Body of pancreas (tissue), 4 donors: ENCODE measurements at regions not wholly inside any gene's neighbourhood (a gene's known extent, or its start where the extent isn't known, plus 50 kb on each side); places are given as distances from the start of the nearest gene placed in this dataset.

Source experiments
- ATAC-seq: fragments of 150-250 bp; one replicate; pipeline ENCODE4 v1.9.1; 2016
- DNase-seq, 4 donors: peaks; one replicate each; pipeline ENCODE4 v3.0.0-alpha.2; 2019
- H3K27ac ChIP-seq, 4 donors: fragments of 200-600 bp; sonication (generic); 1 replicate in 3 of 4; 2 replicates in 1 of 4; pipeline versions ENCODE4 v1.5.1 to v1.6.1; 2016 to 2019; ENCODE audit warnings: mild to moderate bottlenecking in 1 of 4, mixed read lengths in 1 of 4, moderate library complexity in 1 of 4
- H3K27me3 ChIP-seq, 2 donors: fragments of 200-600 bp; sonication (generic); one replicate each; pipeline ENCODE4 v1.6.0; 2016; ENCODE audit warnings: mild to moderate bottlenecking in 1 of 2
- H3K36me3 ChIP-seq, 2 donors: fragments of 200-600 bp; sonication (generic); replicated peaks in 1 of 2; 2 replicates each; pipeline ENCODE4 v1.5.1; 2016; ENCODE audit warnings: low read depth in 2 of 2; ENCODE audit not compliant: insufficient read depth in 1 of 2
- H3K4me1 ChIP-seq: fragments of 200-600 bp; sonication (generic); one replicate; pipeline ENCODE4 v1.6.0; 2016
- H3K4me3 ChIP-seq, 2 donors: fragments of 200-600 bp; sonication (generic); 1 replicate in 1 of 2; 2 replicates in 1 of 2; pipeline ENCODE4 v1.5.1; 2016 to 2019
- H3K9me3 ChIP-seq, 3 donors: fragments of 200-600 bp; sonication (generic); 1 replicate in 2 of 3; 2 replicates in 1 of 3; pipeline ENCODE4 v1.5.1; 2016
- POLR2A ChIP-seq, 3 donors: fragments of 450-650 bp; IDR thresholded peaks; one replicate each; pipeline ENCODE4 v1.6.1; 2016; ENCODE audit warnings: antibody characterized with exemption in 3 of 3, mild to moderate bottlenecking in 2 of 3
- WGBS, 2 donors: methylation state at CpG; one replicate each; pipeline ENCODE4 v1.1.5; 2017; 5-methylcytosine and 5-hydroxymethylcytosine counted together
- intact Hi-C: fragments of 100-400 bp; cut with DNase I; formaldehyde crosslinking; loops from one replicate; pipeline ENCODE4 v1.15.1; 2023
- TF ChIP-seq, protein P1 (sequence below), 7 experiments: fragments of 450-650 bp in 4 of 7; fragments of 200-600 bp in 3 of 7; sonication (generic) in 3 of 7; IDR thresholded peaks; one replicate each; pipeline ENCODE4 v1.5.1; 2016 to 2019; ENCODE audit warnings: antibody characterized with exemption in 7 of 7

DNA sequence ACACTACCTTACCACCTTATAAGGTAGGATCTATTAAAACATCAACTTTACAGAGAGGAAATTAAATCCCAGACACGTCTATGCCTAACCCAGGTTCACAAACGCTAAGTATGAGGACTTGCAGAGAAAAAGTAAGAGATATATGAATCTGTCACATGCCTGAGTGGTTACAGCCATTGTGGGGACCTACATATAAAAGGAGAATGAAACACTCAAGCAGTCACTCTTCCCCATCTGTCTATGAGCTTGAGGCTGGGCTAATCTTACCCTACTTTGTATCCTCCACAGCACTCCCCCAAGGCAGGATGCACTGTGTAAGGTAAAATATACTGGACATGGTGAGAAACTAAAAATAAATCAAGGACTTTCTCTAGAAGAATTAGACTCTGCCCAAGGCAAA lies 339.9 kb downstream of the HNRNPD start:
- no peak for DNase-seq
- no peak overlapping the region for H3K4me3 ChIP-seq
- H3K9me3 ChIP-seq = no peaks in the 10 kb centered on the region
- no peak for ATAC-seq
- H3K36me3 ChIP-seq = no peaks in the 10 kb centered on the region
- no peak overlapping the region for H3K27ac ChIP-seq
- intact Hi-C loops = no loop called here
- no peaks in the 10 kb centered on the region for H3K27me3 ChIP-seq
- no peaks in the 10 kb centered on the region for H3K4me1 ChIP-seq
- TF ChIP-seq, protein P1, sequence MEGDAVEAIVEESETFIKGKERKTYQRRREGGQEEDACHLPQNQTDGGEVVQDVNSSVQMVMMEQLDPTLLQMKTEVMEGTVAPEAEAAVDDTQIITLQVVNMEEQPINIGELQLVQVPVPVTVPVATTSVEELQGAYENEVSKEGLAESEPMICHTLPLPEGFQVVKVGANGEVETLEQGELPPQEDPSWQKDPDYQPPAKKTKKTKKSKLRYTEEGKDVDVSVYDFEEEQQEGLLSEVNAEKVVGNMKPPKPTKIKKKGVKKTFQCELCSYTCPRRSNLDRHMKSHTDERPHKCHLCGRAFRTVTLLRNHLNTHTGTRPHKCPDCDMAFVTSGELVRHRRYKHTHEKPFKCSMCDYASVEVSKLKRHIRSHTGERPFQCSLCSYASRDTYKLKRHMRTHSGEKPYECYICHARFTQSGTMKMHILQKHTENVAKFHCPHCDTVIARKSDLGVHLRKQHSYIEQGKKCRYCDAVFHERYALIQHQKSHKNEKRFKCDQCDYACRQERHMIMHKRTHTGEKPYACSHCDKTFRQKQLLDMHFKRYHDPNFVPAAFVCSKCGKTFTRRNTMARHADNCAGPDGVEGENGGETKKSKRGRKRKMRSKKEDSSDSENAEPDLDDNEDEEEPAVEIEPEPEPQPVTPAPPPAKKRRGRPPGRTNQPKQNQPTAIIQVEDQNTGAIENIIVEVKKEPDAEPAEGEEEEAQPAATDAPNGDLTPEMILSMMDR (IDR thresholded peaks at IDR 0.05) = no peak
- TF ChIP-seq POLR2A (IDR thresholded peaks at IDR 0.05) = no peak
- WGBS, 2 donors = 40 to 47% methylated on average over 2 of the region's 2 CpGs

DNA sequence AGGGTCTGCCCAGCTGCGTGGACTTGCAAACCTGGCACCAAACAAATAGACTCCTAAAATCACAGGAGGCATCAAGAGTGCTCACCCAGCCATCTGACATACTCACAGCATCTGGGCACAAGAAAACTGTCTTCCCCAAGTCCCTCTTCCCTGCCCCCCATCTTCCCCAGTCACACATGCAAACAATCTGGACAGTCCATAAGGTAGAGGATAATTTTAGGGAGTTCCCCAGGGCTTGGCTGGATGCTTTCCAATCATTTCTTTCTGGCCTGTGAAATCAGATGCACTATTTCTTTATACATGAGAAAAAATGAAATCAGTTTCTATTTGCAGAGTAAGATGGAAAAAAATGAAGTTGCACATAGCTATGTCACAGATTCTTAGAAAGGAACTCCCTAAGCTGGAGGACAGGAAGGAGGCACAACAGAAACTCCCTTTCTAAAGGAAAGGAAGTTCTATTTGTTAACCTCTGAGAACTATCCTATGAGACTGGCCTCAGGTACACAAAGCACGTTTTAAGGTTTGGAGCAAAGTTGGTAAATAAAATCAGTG lies 342.3 kb downstream of the HNRNPD start:
- H3K36me3 ChIP-seq = no peaks in the 10 kb centered on the region
- no peak overlapping the region for H3K4me3 ChIP-seq
- 45 to 53% methylated on average over 2 of the region's 2 CpGs for WGBS, 2 donors
- H3K27ac ChIP-seq = no peak overlapping the region
- H3K9me3 ChIP-seq = no peaks in the 10 kb centered on the region
- intact Hi-C loops = no loop called here
- no peaks in the 10 kb centered on the region for H3K4me1 ChIP-seq
- DNase-seq (no peak), ATAC-seq (no peak)
- TF ChIP-seq, protein P1 (IDR thresholded peaks at IDR 0.05) = no peak
- no peak for TF ChIP-seq POLR2A (IDR thresholded peaks at IDR 0.05)
- no peaks in the 10 kb centered on the region for H3K27me3 ChIP-seq

DNA sequence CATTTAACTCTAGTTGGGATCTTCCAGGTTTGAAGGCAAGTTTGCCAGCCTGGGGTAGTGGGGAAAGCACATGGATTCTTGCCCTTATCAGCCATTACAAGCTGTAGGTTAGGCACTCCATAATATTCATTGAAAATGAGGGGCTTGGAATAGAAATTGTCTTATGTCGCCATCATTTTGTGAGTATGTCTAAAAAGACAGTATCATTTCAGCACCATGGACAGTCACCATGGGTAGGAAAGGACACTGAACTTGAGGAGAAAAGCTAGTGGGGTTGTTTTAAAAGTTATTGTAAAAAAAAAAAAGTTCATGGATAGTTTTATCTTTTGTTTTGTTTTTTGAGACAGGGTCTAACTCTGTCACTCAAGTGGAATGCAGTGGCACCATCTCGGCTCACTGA lies 356.1 kb downstream of the HNRNPD start:
- H3K4me3 ChIP-seq = no peak overlapping the region
- intact Hi-C loops = no loop called here
- no peaks in the 10 kb centered on the region for H3K36me3 ChIP-seq
- TF ChIP-seq, protein P1 (IDR thresholded peaks at IDR 0.05) = no peak
- no peak for TF ChIP-seq POLR2A (IDR thresholded peaks at IDR 0.05)
- H3K4me1 ChIP-seq = no peaks in the 10 kb centered on the region
- DNase-seq = no peak
- ATAC-seq = no peak
- WGBS, 2 donors = 66 to 68% methylated on average over 2 of the region's 2 CpGs
- no peaks in the 10 kb centered on the region for H3K27me3 ChIP-seq
- no peak overlapping the region for H3K27ac ChIP-seq
- no peaks in the 10 kb centered on the region for H3K9me3 ChIP-seq

DNA sequence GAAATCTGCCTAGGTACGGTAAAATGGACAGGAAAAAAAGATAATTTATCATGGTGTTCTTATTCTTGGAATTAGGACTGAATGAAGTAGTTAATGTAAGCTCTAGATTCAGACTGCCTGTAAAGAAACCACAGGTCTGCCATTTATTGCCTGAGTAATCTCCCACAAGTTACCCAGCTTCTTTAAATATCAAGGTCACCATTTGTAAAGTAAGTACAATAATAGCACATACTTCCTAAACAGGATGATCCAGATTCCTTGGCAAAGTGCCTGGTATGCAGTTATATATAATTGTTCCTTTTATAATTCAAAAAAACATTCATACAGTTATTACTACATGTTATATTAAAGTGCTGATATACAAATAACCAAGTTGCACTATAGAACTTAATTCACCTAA lies 368.6 kb downstream of the HNRNPD start:
- H3K9me3 ChIP-seq = peaks cover 0 to 7% (median 0%) of the 10 kb centered on the region in 3 donors
- no peak for TF ChIP-seq POLR2A (IDR thresholded peaks at IDR 0.05)
- TF ChIP-seq, protein P1 (IDR thresholded peaks at IDR 0.05) = no peak
- H3K27ac ChIP-seq = no peak overlapping the region
- no peaks in the 10 kb centered on the region for H3K4me1 ChIP-seq
- H3K4me3 ChIP-seq = no peak overlapping the region
- no peaks in the 10 kb centered on the region for H3K27me3 ChIP-seq
- DNase-seq (no peak), ATAC-seq (no peak)
- WGBS, 2 donors = 27 to 35% methylated on average over 1 of the region's 1 CpG
- H3K36me3 ChIP-seq = no peaks in the 10 kb centered on the region
- intact Hi-C loops = no loop called here

DNA sequence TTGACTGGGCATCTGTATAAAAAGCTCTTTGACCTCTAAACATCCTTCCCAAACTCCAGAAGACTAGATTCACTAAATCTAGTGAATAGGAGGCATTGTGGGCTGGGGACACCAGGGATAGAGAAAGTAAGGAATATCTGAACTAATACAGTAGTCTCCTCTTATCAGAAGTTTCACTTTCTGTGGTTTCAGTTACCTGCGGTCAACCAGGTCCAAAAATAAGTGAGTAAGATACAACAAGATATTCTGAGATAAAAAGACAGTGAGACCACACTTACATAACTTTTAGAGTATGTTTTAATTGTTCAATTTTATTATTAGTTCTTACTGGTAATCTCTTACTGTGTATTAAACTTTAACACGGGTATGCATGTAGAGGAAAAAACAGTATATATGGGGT lies 376.5 kb downstream of the HNRNPD start:
- Histone ChIP-seq H3K4me1 (no peaks in the 10 kb centered on the region), H3K27ac (no peak overlapping the region), H3K27me3 (no peaks in the 10 kb centered on the region), H3K9me3 (peaks cover 0 to 2% (median 0%) of the 10 kb centered on the region in 3 donors), H3K36me3 (no peaks in the 10 kb centered on the region), H3K4me3 (no peak overlapping the region)
- intact Hi-C loops = no loop called here
- ATAC-seq = no peak
- WGBS, 2 donors = 65 to 70% methylated on average over 2 of the region's 2 CpGs
- DNase-seq = no peak
- TF ChIP-seq POLR2A (IDR thresholded peaks at IDR 0.05) = no peak
- TF ChIP-seq, protein P1 (IDR thresholded peaks at IDR 0.05) = no peak
